Fibroblast of villous mesenchyme (primary cell): ENCODE measurements at regions not wholly inside any gene's neighbourhood (a gene's known extent, or its start where the extent isn't known, plus 50 kb on each side); places are given as distances from the start of the nearest gene placed in this dataset.

Experiments used
- DNase-seq: peaks from one replicate; pipeline ENCODE4 v3.0.0-alpha.2; 2010; ENCODE audit warnings: low read depth
- H3K4me3 ChIP-seq: 2 replicates; pipeline ENCODE4 v1.5.1; 2011; ENCODE audit warnings: low read depth, mild to moderate bottlenecking, low read length
- TF ChIP-seq, protein P1 (sequence below): IDR thresholded peaks from 2 replicates; pipeline ENCODE4 v1.5.1; 2012; ENCODE audit warnings: low read depth, mild to moderate bottlenecking, low read length; ENCODE audit not compliant: insufficient read depth

GRCh38 chr12:97151481-97151880, 244.4 kb downstream of the NEDD1 start:
- TF ChIP-seq, protein P1, sequence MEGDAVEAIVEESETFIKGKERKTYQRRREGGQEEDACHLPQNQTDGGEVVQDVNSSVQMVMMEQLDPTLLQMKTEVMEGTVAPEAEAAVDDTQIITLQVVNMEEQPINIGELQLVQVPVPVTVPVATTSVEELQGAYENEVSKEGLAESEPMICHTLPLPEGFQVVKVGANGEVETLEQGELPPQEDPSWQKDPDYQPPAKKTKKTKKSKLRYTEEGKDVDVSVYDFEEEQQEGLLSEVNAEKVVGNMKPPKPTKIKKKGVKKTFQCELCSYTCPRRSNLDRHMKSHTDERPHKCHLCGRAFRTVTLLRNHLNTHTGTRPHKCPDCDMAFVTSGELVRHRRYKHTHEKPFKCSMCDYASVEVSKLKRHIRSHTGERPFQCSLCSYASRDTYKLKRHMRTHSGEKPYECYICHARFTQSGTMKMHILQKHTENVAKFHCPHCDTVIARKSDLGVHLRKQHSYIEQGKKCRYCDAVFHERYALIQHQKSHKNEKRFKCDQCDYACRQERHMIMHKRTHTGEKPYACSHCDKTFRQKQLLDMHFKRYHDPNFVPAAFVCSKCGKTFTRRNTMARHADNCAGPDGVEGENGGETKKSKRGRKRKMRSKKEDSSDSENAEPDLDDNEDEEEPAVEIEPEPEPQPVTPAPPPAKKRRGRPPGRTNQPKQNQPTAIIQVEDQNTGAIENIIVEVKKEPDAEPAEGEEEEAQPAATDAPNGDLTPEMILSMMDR, result no peak
- no peak for DNase-seq
- H3K4me3 ChIP-seq, result no peak overlapping the region

GRCh38 chr12:97159377-97159776, 252.3 kb downstream of the NEDD1 start:
- DNase-seq, result no peak
- TF ChIP-seq, protein P1, result no peak
- H3K4me3 ChIP-seq, result no peak overlapping the region

- DNase-seq, result no peak
- TF ChIP-seq, protein P1, result no peak
- H3K4me3 ChIP-seq, result no peak overlapping the region
These were observed 253.2 kb downstream of the NEDD1 start for GRCh38 chr12:97160277-97160676.

DNA sequence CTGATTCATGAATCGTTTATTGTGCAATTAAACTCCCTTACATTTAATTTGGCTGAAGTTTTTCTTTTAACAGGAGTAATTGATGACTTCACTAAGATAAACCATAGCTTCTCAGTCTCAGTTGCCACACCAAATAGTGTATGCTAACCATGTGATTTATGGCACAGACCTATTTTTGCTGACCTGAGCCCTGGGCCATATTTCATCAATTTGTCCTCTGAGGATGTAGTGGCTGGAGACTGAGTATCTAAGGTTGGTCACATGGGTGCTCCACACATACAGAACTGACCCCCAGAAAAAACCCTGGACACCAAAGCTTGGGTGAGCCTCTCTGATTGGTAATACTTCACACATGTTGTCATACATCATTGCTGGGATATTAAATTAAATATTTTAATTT, 255.1 kb downstream of the NEDD1 start:
- H3K4me3 ChIP-seq, result no peak overlapping the region
- DNase-seq, result no peak
- TF ChIP-seq, protein P1, result no peak

- no peak overlapping the region for H3K4me3 ChIP-seq
- DNase-seq, result no peak
- TF ChIP-seq, protein P1, result no peak
These were observed 257.9 kb downstream of the NEDD1 start for GRCh38 chr12:97164936-97165335.

DNA sequence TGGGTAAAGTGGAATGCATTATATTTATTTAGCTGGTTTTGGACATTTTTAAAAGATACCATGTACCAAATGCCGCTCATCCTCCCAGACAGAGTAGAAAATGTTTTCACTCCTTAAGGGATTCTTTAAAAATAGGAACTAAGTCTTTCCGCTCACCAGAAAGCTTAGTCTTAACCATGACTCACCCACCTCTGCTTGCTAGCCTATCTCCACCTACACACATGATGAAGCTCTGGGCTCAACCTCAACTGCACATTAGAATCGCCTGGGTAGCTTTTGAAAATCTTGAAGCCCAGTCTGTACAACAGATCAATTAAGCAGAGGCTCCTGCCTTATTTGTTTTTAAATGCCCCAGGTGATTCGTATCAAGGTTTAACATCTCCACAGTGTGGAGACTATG, 260.5 kb downstream of the NEDD1 start:
- TF ChIP-seq, protein P1, result no peak
- DNase-seq, result no peak
- no peak overlapping the region for H3K4me3 ChIP-seq

- no peak for DNase-seq
- TF ChIP-seq, protein P1, result no peak
These were observed 261.7 kb downstream of the NEDD1 start for GRCh38 chr12:97168804-97169203.

More at GRCh38 chr12:97168804-97169203, 261.7 kb downstream of the NEDD1 start:
- H3K4me3 ChIP-seq, result no peak overlapping the region
